PC-9 (cell line): ENCODE measurements at regions not wholly inside any gene's neighbourhood (a gene's known extent, or its start where the extent isn't known, plus 50 kb on each side); places are given as distances from the start of the nearest gene placed in this dataset.

Experiments
- EZH2 ChIP-seq: fragments of 200-600 bp; sonication (generic); IDR thresholded peaks from 2 replicates; pipeline ENCODE4 v1.8.0; 2017; ENCODE audit warnings: antibody characterized with exemption, low read depth
- TF ChIP-seq, protein P1 (sequence below): fragments of 200-600 bp; sonication (generic); conservative IDR thresholded peaks from 2 replicates; pipeline ENCODE4 v1.6.1; 2017; ENCODE audit warnings: mixed run types, antibody characterized with exemption, mild to moderate bottlenecking, moderate library complexity

DNA sequence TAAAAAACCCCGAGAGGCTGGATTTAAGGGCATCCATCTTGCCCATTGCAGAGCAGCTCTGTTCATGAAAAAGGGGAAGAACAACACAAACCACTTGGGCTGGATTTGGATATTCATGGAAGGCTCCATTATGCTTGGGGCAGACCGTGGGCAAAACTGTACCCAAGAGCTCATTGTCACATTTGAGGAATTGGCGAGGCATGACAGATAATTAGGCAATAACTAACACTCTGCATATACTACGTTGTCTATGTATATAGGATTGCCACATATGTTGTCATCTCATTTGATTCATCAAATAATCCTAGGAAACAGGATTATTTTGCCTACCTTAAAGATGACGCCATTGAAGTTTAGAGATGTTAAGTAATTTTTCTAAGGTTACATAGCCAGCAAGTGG lies 255.4 kb downstream of the SMARCA2 start:
- TF ChIP-seq, protein P1, sequence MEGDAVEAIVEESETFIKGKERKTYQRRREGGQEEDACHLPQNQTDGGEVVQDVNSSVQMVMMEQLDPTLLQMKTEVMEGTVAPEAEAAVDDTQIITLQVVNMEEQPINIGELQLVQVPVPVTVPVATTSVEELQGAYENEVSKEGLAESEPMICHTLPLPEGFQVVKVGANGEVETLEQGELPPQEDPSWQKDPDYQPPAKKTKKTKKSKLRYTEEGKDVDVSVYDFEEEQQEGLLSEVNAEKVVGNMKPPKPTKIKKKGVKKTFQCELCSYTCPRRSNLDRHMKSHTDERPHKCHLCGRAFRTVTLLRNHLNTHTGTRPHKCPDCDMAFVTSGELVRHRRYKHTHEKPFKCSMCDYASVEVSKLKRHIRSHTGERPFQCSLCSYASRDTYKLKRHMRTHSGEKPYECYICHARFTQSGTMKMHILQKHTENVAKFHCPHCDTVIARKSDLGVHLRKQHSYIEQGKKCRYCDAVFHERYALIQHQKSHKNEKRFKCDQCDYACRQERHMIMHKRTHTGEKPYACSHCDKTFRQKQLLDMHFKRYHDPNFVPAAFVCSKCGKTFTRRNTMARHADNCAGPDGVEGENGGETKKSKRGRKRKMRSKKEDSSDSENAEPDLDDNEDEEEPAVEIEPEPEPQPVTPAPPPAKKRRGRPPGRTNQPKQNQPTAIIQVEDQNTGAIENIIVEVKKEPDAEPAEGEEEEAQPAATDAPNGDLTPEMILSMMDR = no peak
- no peak for TF ChIP-seq EZH2
